ENCODE measurements at regions not wholly inside any gene's neighbourhood (a gene's known extent, or its start where the extent isn't known, plus 50 kb on each side); places are given as distances from the start of the nearest gene placed in this dataset.

GRCh38 chrY:15162211-15162610, 637.9 kb downstream of the NLGN4Y start:
- DNase-seq (ENCODE audit: low read depth, low spot score) = no peak

- DNase-seq (ENCODE audit: low read depth, low spot score) = no peak
Measured at GRCh38 chrY:15179890-15180289, 655.6 kb downstream of the NLGN4Y start.

GRCh38 chrY:15229056-15229455, 704.7 kb downstream of the NLGN4Y start:
- DNase-seq (ENCODE audit: low read depth, low spot score) = no peak

GRCh38 chrY:15239596-15240132, 715.3 kb downstream of the NLGN4Y start:
- DNase-seq (ENCODE audit: low read depth, low spot score) = no peak

- DNase-seq (ENCODE audit: low read depth, low spot score) = no peak
Measured at GRCh38 chrY:15259286-15259685, 735.0 kb downstream of the NLGN4Y start.

DNA sequence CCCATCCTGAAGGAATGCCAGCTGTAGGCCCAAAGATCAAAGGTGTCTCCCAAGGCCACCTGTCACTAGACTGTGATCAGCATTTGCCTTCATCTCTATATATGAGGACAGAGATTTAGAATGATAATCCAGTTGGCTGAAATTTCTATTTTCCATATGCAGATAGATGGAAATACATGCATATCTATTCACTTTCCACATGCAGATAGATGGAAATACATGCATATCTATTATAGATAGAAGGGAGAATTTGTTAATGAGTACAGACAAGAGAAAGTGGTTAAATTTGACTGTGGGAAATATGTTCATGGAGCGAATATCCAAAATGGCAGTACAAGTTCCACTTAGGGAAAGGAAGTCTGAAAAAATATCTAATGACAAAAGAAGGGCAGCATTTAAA, 762.2 kb downstream of the NLGN4Y start:
- DNase-seq (ENCODE audit: low read depth, low spot score) = no peak

GRCh38 chrY:15289821-15290220, 765.5 kb downstream of the NLGN4Y start:
- DNase-seq (ENCODE audit: low read depth, low spot score) = no peak

DNA sequence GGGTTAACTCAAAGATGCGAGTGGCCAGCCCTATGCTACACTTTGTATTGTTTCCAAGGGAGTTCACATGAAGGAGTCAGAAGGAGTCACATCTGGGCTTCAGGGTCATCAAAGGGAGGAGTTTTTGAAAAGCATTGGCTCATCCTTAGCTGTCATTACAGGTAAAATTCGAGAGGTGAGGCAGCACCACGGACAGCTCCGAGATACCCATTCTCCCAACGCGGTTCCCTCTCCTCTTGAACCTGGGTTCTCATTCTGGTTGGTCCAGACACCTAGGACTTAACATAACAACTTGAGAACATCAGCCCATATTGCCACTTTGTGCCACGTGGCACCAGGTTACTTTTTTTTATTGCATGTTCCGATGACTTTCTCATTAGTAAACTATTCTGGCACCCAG, 768.6 kb downstream of the NLGN4Y start:
- no peak for DNase-seq (ENCODE audit: low read depth, low spot score)

- DNase-seq (ENCODE audit: low read depth, low spot score) = no peak
Measured at GRCh38 chrY:15301879-15302278, 777.5 kb downstream of the NLGN4Y start.

- DNase-seq (ENCODE audit: low read depth, low spot score) = no peak
Measured at GRCh38 chrY:15312166-15312565, 787.8 kb downstream of the NLGN4Y start.

GRCh38 chrY:15324189-15324588, 799.9 kb downstream of the NLGN4Y start:
- no peak for DNase-seq (ENCODE audit: low read depth, low spot score)

GRCh38 chrY:15325201-15325600, 800.9 kb downstream of the NLGN4Y start:
- DNase-seq (ENCODE audit: low read depth, low spot score) = no peak

- no peak for DNase-seq (ENCODE audit: low read depth, low spot score)
Measured at GRCh38 chrY:15326673-15327072, 802.3 kb downstream of the NLGN4Y start.

GRCh38 chrY:15328848-15329247, 804.5 kb downstream of the NLGN4Y start:
- no peak for DNase-seq (ENCODE audit: low read depth, low spot score)

- DNase-seq (ENCODE audit: low read depth, low spot score) = no peak
Measured at GRCh38 chrY:15343522-15343921, 819.2 kb downstream of the NLGN4Y start.

DNA sequence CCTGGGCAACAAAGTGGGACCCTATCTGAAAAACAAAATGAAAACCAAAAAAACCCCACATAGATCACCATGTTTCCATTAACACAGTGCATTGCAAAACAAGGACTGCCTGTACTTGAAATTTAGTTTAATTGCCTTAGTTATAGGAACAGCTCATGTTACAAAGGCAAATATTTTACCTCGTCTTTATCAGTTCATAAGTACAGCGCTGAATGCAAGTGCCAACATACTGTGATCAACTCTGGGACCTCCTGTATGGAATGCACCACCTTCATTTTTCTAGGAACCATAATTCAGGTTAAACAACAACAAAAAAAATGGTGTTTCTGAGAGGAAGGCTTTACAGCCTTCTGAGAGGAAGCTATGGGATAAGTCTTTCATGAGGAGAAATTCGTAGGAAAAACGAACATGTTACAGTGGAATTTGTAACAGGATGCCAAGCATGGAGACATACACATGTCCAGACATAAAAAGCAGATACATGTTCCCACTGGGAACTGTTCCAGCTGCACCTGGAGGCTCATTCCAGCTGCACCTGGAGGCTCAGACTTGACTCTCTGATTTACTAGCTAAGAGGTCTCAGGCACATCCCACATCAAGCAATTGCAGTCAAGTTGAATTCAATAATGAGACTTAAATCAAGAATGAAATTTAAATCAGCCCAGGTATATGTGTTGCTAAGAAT, 821.3 kb downstream of the NLGN4Y start:
- DNase-seq (ENCODE audit: low read depth, low spot score) = no peak

DNA sequence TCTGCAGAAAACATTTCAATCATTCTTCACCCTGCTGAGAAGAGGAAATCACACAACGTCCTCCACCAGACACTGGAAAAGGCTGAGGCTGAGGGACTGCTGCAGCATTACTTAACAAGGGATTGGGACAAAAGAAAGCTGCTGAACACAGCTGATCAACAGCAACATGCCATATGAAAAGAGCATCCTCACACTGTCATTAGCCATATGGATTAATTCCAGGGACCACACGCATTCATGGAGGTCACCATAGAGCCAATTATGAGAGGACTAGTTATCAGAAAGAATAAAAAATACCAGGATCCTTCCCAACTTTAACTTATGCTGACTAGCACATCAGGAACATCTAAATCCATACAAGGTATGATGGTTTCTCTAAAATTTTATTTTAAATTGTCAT, 825.0 kb downstream of the NLGN4Y start:
- DNase-seq (ENCODE audit: low read depth, low spot score) = no peak

GRCh38 chrY:15355321-15355720, 831.0 kb downstream of the NLGN4Y start:
- no peak for DNase-seq (ENCODE audit: low read depth, low spot score)

DNA sequence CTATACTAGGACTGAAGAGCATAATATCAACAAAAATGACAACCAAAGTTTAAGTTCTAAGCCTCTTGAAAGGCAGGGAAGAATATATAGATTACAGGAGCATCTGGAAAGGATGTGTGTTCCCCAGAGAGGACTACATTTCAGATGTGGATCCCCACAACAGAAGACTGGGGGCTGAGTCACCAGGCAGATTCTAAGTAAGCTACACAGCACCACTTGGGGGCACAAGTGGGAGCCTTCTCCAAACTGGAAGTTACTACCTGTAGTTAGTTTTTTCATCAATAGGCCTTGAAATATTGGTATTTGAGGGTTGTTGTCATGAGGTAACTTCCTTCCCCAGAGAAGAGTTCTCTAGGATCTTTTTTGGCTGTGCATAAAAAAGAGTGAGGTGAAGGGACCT, 836.1 kb downstream of the NLGN4Y start:
- DNase-seq (ENCODE audit: low read depth, low spot score) = no peak

GRCh38 chrY:15364996-15365395, 840.7 kb downstream of the NLGN4Y start:
- DNase-seq (ENCODE audit: low read depth, low spot score) = no peak

- DNase-seq (ENCODE audit: low read depth, low spot score) = no peak
Measured at GRCh38 chrY:15368786-15369185, 844.5 kb downstream of the NLGN4Y start.

GRCh38 chrY:15385178-15385577, 860.8 kb downstream of the NLGN4Y start:
- no peak for DNase-seq (ENCODE audit: low read depth, low spot score)

GRCh38 chrY:15397556-15398280, 873.4 kb downstream of the NLGN4Y start:
- no peak for DNase-seq (ENCODE audit: low read depth, low spot score)
